RWPE1 (cell line): ENCODE measurements at regions not wholly inside any gene's neighbourhood (a gene's known extent, or its start where the extent isn't known, plus 50 kb on each side); places are given as distances from the start of the nearest gene placed in this dataset.

Experiments
- CTCF ChIA-PET: fragments of 350-600 bp; sonication (Branson Sonifier 250); formaldehyde crosslinking; extraction: SDS; loops from one replicate; lab custom pipeline; 2021; lab: Yijun Ruan, JAX
- POLR2A ChIA-PET: fragments of 400-600 bp; formaldehyde crosslinking; extraction: SDS; loops from one replicate; lab custom pipeline; 2020; ENCODE audit warnings: antibody characterized with exemption; ENCODE audit not compliant: low non-redundant PET; lab: Yijun Ruan, JAX
- DNase-seq: peaks from one replicate; pipeline ENCODE4 v3.0.0; 2012; ENCODE audit warnings: low spot score
- H3K27ac ChIP-seq: fragments of 450-650 bp; 2 replicates; pipeline ENCODE4 v1.5.1; 2017
- CTCF ChIP-seq: fragments of 450-650 bp; conservative IDR thresholded peaks from 2 replicates; pipeline ENCODE4 v1.5.1; 2017; ENCODE audit warnings: low read depth, mild to moderate bottlenecking

GRCh38 chr3:65303431-65303830 lies 615.6 kb upstream of the ADAMTS9 start:
- ChIA-PET POLR2A (no interaction called here), CTCF (no interaction called here)
- no peak overlapping the region for H3K27ac ChIP-seq
- TF ChIP-seq CTCF: no peak
- DNase-seq: no peak

GRCh38 chr3:65291448-65292125 lies 603.8 kb upstream of the ADAMTS9 start:
- H3K27ac ChIP-seq: no peak overlapping the region
- DNase-seq: no peak
- CTCF ChIA-PET: no interaction called here
- no peak for TF ChIP-seq CTCF
- POLR2A ChIA-PET: no interaction called here

- DNase-seq: peak; percentile 1
- ChIA-PET CTCF (no interaction called here), POLR2A (no interaction called here)
- TF ChIP-seq CTCF: no peak
- no peak overlapping the region for H3K27ac ChIP-seq
These were observed 601.0 kb upstream of the ADAMTS9 start for GRCh38 chr3:65288776-65289175.

GRCh38 chr3:65285956-65286355 lies 598.2 kb upstream of the ADAMTS9 start:
- CTCF ChIA-PET: no interaction called here

GRCh38 chr3:65284961-65285360 lies 597.2 kb upstream of the ADAMTS9 start:
- no peak for TF ChIP-seq CTCF
- ChIA-PET POLR2A (no interaction called here), CTCF (no interaction called here)
- no peak overlapping the region for H3K27ac ChIP-seq
- DNase-seq: no peak

More at GRCh38 chr3:65285956-65286355, 598.2 kb upstream of the ADAMTS9 start:
- H3K27ac ChIP-seq: no peak overlapping the region
- TF ChIP-seq CTCF: no peak
- POLR2A ChIA-PET: no interaction called here
- DNase-seq: no peak

- ChIA-PET POLR2A (no interaction called here), CTCF (no interaction called here)
- H3K27ac ChIP-seq: no peak overlapping the region
- no peak for DNase-seq
- TF ChIP-seq CTCF: no peak
These were observed 596.7 kb upstream of the ADAMTS9 start for GRCh38 chr3:65284546-65284945.
